CD4-positive, alpha-beta T cell treated with Interleukin-15 for 4 hours (primary cell): ENCODE measurements at regions not wholly inside any gene's neighbourhood (a gene's known extent, or its start where the extent isn't known, plus 50 kb on each side); places are given as distances from the start of the nearest gene placed in this dataset.

Source experiments
- DNase-seq: peaks from one replicate; pipeline ENCODE4 v3.0.0-alpha.2; 2020; ENCODE audit warnings: low spot score

DNA sequence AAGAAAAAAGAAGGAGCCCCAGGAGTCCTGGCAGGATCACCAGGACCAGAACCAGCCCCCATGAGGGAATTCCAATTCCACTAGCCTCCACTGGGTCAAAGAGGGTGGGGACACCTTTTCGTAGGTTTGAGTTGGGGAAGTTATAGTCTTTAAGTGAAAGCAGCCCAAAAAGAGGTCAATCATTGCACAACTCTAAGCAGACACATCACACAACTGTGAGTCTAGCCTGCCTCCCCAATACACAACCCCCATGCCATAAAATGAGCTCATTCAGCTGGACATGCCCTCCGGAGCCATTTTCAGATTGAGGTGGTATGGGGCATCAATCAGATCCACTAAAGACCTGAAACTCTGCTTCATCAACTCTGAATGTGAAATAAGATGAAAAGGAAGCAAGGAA lies 179.9 kb downstream of the NPHP4 start:
- no peak for DNase-seq

DNA sequence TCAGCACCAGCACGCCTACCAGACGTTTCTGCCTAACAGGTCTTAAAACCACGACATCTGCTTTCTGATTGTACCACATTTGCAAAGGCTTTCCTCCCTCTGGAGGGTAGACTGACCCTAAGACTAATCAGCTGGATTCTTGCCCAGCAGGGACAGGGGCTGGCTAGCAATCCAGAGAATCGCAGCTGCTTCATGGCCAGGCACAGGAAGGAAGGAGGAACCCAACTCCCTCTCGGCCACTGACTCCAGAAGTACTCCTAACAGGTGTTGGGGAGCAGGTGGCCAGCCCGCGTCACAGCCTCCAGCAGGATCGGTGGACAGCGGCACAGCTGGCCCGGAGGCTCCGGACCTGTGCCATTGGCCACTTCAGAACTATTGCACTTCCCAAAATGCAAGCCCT lies 180.8 kb downstream of the NPHP4 start:
- DNase-seq = no peak

GRCh38 chr1:5810553-5811270 lies 181.5 kb downstream of the NPHP4 start:
- DNase-seq = no peak

DNA sequence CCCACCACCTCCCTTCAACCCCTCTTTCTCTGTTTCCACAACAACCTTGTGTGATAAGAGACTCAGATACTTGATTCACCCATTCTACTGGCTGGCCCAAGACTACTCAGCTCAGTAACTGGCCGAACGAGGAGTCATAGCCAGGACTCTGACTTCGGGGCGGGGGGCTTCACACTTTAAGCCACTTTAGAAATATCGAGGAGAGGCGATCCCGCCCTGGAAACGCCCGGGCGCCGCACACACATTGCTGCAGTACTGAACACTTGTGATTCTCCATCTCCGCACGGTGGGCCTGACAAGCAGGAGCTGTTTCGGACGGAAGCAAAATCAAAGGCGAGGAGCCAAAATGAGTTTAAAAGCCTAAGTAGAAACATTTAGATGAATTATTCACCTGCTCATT lies 182.1 kb downstream of the NPHP4 start:
- DNase-seq = no peak

DNA sequence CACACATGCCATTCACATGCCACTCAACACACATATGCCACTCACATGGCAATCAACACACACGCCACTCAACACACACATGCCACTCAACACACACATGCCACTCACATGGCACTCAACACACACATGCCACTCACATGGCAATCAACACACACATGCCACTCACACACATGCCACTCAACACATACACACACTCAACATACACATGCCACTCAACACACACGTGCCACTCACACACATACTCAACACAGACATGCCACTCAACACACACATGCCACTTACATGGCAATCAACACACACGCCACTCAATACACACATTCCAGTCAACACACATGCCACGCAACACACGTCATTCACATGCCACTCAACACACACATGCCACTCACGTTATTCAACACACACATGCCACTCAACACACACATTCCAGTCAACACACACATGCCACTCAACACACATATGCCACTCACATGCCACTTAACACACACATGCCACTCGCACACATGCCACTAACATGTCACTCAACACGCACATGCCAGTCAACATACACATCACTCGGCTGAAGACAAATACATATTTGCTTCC lies 182.9 kb downstream of the NPHP4 start:
- no peak for DNase-seq

DNA sequence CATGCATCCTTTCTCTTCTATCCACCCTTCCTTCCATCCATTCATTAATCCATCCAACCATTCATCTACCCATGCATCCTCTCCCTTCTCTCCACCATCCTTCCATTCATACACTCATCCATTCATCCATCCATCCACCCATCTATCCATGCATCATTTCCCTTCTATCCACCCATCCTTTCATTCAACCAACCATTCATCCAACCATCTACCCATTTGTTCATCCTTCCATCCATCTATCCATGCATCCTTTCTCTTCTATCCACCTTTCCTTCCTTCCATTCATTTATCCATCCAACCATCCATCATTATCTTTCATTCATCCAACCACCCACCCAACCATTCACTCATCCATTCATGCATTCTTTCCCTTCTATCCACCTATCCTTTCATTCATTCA lies 188.4 kb downstream of the NPHP4 start:
- no peak for DNase-seq

GRCh38 chr1:5802606-5803005 lies 189.6 kb downstream of the NPHP4 start:
- no peak for DNase-seq

GRCh38 chr1:5798904-5799303 lies 193.3 kb downstream of the NPHP4 start:
- DNase-seq = no peak

- no peak for DNase-seq
Observed at GRCh38 chr1:5798151-5798730, 194.0 kb downstream of the NPHP4 start.

- DNase-seq = no peak
Observed at GRCh38 chr1:5796028-5796427, 196.2 kb downstream of the NPHP4 start.

- no peak for DNase-seq
Observed at GRCh38 chr1:5794279-5794678, 197.9 kb downstream of the NPHP4 start.

GRCh38 chr1:5793516-5793915 lies 198.7 kb downstream of the NPHP4 start:
- DNase-seq = no peak

DNA sequence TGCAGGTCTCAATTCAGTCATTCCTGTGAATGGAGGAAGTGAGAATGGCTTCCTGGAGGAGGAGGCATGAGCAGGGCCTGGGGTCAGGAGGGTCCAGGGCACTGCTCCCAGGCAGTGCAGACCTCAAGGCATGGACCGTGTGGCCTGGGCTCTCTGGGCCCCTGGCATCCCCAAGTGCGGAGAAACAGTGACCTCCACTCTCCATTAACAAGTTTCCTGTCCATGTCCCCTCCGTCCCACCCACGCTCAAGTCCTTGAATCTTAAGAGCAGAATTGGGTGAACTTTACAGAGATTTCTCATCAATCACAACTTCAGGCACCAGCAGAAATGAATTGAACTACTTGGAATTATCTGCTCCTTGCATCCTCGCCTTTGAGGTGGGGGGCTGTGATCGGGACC lies 211.1 kb downstream of the NPHP4 start:
- no peak for DNase-seq

GRCh38 chr1:5780324-5780716 lies 211.9 kb downstream of the NPHP4 start:
- DNase-seq = no peak

- no peak for DNase-seq
Observed at GRCh38 chr1:5779608-5780323, 212.5 kb downstream of the NPHP4 start.

- DNase-seq = no peak
Observed at GRCh38 chr1:5776035-5776550, 216.1 kb downstream of the NPHP4 start.

DNA sequence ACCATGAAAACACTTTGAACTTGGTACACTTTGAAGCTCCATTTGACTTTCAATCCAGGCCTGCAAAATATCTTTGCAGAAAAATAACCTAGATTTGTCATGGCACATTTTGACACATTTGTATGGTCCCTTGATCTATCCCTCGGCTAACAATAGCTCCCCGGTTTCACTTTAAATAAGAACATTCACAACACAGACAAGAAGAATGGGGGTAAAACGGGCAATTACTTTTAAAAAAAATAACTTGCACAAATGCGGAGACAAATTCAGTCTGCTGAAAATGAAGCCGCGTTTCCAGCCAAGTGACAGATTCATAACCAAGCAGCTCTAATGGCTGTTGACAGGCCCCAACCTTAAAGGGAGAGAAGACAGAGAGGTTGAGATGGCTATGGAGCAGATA lies 218.2 kb downstream of the NPHP4 start:
- no peak for DNase-seq

DNA sequence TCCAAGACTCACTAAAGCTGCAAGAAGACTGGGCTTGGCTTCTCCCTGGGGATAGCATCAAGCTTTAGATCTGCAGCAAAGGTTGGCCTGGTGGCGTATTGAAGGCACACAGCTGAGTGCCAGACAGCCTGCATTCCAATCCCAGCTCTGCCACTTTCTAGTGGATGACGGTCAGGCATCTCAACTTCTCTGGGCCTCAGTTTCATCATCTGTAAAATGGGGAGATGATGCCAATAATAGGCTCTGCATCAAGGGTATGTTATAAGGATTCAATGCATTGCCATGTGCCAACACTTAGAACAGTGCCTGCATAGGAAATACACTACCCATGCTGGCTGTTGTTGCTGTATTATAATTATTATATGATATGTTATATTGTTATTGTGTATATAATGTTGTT lies 220.4 kb downstream of the NPHP4 start:
- DNase-seq = no peak

- no peak for DNase-seq
Observed at GRCh38 chr1:5770981-5771765, 221.1 kb downstream of the NPHP4 start.

GRCh38 chr1:5769760-5770159 lies 222.5 kb downstream of the NPHP4 start:
- DNase-seq = no peak

- no peak for DNase-seq
Observed at GRCh38 chr1:5769146-5769545, 223.1 kb downstream of the NPHP4 start.

DNA sequence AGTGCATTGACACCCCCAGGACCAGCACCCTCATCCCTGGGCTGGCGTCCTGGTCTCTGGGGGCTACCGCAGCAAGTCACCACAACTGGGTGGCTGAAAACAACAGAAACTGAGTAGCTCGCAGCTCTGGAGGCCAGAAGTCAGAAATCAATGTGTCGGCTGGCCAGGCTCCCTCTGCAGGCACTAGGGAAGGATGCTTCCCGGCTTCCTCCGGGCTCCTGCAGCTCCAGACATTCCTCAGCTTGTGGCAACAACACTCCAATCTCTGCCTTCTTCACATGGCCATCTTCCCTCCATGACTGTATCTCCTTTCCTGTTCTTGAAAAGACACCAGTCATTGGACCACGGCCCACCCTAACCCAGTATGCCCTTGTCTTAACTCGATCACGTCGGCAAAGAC lies 224.2 kb downstream of the NPHP4 start:
- DNase-seq = no peak
